SH-SY5Y (cell line): ENCODE measurements at regions not wholly inside any gene's neighbourhood (a gene's known extent, or its start where the extent isn't known, plus 50 kb on each side); places are given as distances from the start of the nearest gene placed in this dataset.

Source experiments
- GATA2 ChIP-seq: IDR thresholded peaks from 2 replicates; pipeline ENCODE4 v1.6.1; 2011; ENCODE audit warnings: mild to moderate bottlenecking, low read depth, low read length
- GATA3 ChIP-seq: IDR thresholded peaks from 2 replicates; pipeline ENCODE4 v1.6.1; 2011; ENCODE audit warnings: low read depth, mild to moderate bottlenecking, low read length, moderate library complexity

- TF ChIP-seq GATA3 = no peak
- TF ChIP-seq GATA2 = no peak
These were observed 50.9 kb upstream of the OLIG3 start for GRCh38 chr6:137545073-137545472.

- TF ChIP-seq GATA2 (no peak), GATA3 (no peak)
These were observed 53.0 kb upstream of the OLIG3 start for GRCh38 chr6:137547186-137547585.

- no peak for TF ChIP-seq GATA2
- TF ChIP-seq GATA3 = no peak
These were observed 53.4 kb upstream of the OLIG3 start for GRCh38 chr6:137547601-137548000.

- no peak for TF ChIP-seq GATA2
- TF ChIP-seq GATA3 = no peak
These were observed 54.9 kb upstream of the OLIG3 start for GRCh38 chr6:137549106-137549505.

GRCh38 chr6:137550535-137550934 is 56.3 kb upstream of the OLIG3 start:
- TF ChIP-seq GATA3 = no peak
- no peak for TF ChIP-seq GATA2

GRCh38 chr6:137552146-137552545 is 58.0 kb upstream of the OLIG3 start:
- TF ChIP-seq GATA2 (no peak), GATA3 (no peak)

GRCh38 chr6:137552809-137553208 is 58.6 kb upstream of the OLIG3 start:
- TF ChIP-seq GATA3 = no peak
- TF ChIP-seq GATA2 = no peak

- TF ChIP-seq GATA3 (no peak), GATA2 (no peak)
These were observed 66.0 kb upstream of the OLIG3 start for GRCh38 chr6:137560184-137560563.

GRCh38 chr6:137568067-137568466 is 73.9 kb upstream of the OLIG3 start:
- TF ChIP-seq GATA2 = no peak
- no peak for TF ChIP-seq GATA3

GRCh38 chr6:137570393-137570792 is 76.2 kb upstream of the OLIG3 start:
- TF ChIP-seq GATA2 = no peak
- no peak for TF ChIP-seq GATA3

GRCh38 chr6:137571854-137572253 is 77.7 kb upstream of the OLIG3 start:
- TF ChIP-seq GATA3 = no peak
- no peak for TF ChIP-seq GATA2

GRCh38 chr6:137573739-137574138 is 79.5 kb upstream of the OLIG3 start:
- TF ChIP-seq GATA2 (no peak), GATA3 (no peak)

- TF ChIP-seq GATA2 (no peak), GATA3 (no peak)
These were observed 85.4 kb upstream of the OLIG3 start for GRCh38 chr6:137579612-137580011.

- TF ChIP-seq GATA3 (no peak), GATA2 (no peak)
These were observed 87.0 kb upstream of the OLIG3 start for GRCh38 chr6:137581019-137581707.

- no peak for TF ChIP-seq GATA3
- TF ChIP-seq GATA2 = no peak
These were observed 94.3 kb upstream of the OLIG3 start for GRCh38 chr6:137588472-137588871.

GRCh38 chr6:137589067-137589848 is 95.1 kb upstream of the OLIG3 start:
- TF ChIP-seq GATA3 = no peak
- TF ChIP-seq GATA2 = no peak
